Lower leg skin (tissue), 3 donors: ENCODE measurements at regions not wholly inside any gene's neighbourhood (a gene's known extent, or its start where the extent isn't known, plus 50 kb on each side); places are given as distances from the start of the nearest gene placed in this dataset.

ENCODE experiments used
- POLR2A ChIP-seq, 2 donors: fragments of 450-650 bp; IDR thresholded peaks; one replicate each; pipeline ENCODE4 v1.6.1; 2016 to 2017; ENCODE audit warnings: antibody characterized with exemption in 2 of 2, mild to moderate bottlenecking in 1 of 2, moderate library complexity in 1 of 2
- TF ChIP-seq, protein P1 (sequence below), 3 donors: fragments of 450-650 bp; IDR thresholded peaks; one replicate each; pipeline ENCODE4 v1.5.1; 2016; ENCODE audit warnings: antibody characterized with exemption in 3 of 3, mild to moderate bottlenecking in 3 of 3, moderate library complexity in 2 of 3

DNA sequence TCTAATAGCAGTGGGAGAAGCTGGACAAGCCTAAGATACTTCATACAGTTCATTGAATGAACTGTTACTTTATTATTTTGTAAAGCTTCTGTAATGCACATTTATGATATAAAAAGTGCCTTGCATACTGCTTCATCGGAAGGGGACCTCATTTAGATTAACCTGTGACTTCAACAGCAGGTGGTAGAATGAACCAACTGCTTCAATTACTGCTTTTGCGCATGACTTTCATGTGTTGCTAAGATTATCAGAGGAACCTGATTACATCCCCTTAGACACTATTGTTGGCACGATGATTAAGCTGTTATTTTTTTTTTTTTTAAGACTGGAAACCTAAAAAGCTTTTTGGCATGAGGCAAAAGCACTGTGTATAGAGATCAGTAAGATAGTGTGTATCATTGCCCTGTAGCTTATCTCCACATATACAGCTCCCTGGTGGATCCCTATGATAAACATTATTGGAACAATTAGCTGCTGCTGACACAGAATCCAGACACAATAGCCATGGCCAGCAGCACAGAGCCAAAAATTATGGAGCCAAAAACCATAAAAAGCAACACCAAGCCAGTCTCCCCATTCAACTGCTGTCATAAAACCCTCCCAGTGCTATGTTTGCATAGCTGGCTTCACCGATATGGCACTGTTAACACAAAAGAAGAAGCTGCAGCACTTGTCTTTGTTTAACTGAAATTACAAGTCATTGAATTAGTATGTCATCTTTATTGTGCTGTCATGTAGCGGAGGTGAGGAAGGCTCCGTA is 731.6 kb upstream of the MMS22L start:
- TF ChIP-seq, protein P1, sequence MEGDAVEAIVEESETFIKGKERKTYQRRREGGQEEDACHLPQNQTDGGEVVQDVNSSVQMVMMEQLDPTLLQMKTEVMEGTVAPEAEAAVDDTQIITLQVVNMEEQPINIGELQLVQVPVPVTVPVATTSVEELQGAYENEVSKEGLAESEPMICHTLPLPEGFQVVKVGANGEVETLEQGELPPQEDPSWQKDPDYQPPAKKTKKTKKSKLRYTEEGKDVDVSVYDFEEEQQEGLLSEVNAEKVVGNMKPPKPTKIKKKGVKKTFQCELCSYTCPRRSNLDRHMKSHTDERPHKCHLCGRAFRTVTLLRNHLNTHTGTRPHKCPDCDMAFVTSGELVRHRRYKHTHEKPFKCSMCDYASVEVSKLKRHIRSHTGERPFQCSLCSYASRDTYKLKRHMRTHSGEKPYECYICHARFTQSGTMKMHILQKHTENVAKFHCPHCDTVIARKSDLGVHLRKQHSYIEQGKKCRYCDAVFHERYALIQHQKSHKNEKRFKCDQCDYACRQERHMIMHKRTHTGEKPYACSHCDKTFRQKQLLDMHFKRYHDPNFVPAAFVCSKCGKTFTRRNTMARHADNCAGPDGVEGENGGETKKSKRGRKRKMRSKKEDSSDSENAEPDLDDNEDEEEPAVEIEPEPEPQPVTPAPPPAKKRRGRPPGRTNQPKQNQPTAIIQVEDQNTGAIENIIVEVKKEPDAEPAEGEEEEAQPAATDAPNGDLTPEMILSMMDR (IDR thresholded peaks at IDR 0.05), result no peak
- TF ChIP-seq POLR2A (IDR thresholded peaks at IDR 0.05), result no peak
